IMR-90 (cell line): ENCODE measurements at regions not wholly inside any gene's neighbourhood (a gene's known extent, or its start where the extent isn't known, plus 50 kb on each side); places are given as distances from the start of the nearest gene placed in this dataset.

Source experiments
- ATAC-seq: fragments of 200-7000 bp; cut with Tn5 transposase; 2 replicates; pipeline ENCODE4 v1.9.1; 2020; ENCODE audit warnings: low read depth, mild to moderate bottlenecking, moderate library complexity
- BruUV-seq: library from RNA; stranded (reverse); fragments of 400-500 nt; replicated peaks from 2 replicates; lab custom pipeline; 2021; lab: Mats Ljungman, UMichigan
- CTCF ChIA-PET: fragments of 300-600 bp; formaldehyde crosslinking; extraction: SDS; loops from one replicate; lab custom pipeline; 2021; ENCODE audit warnings: antibody characterized with exemption; lab: Yijun Ruan, JAX
- POLR2A ChIA-PET: fragments of 300-600 bp; sonication (Branson Sonifier 250); formaldehyde crosslinking; loops from one replicate; lab custom pipeline; 2022; ENCODE audit warnings: antibody characterized with exemption; ENCODE audit not compliant: unreplicated experiment; lab: Charles Lee
- DNase-seq: peaks from one replicate; pipeline ENCODE4 v3.0.0; 2013
- H2AFZ ChIP-seq: replicated peaks from 2 replicates; pipeline ENCODE3; 2013; ENCODE audit warnings: low read length, mild to moderate bottlenecking; ENCODE audit not compliant: poor library complexity
- H2AK5ac ChIP-seq: 2 replicates; pipeline ENCODE4 v1.6.1; 2013; ENCODE audit warnings: low read depth, low read length, inconsistent platforms
- H2AK9ac ChIP-seq: replicated peaks from 2 replicates; pipeline ENCODE3; 2013; ENCODE audit warnings: mild to moderate bottlenecking, low read depth, low read length, moderate library complexity; ENCODE audit not compliant: poor library complexity
- H2BK120ac ChIP-seq: 2 replicates; pipeline ENCODE4 v1.6.1; 2013; ENCODE audit warnings: low read depth, low read length, inconsistent platforms
- H2BK15ac ChIP-seq: 3 replicates; pipeline ENCODE4 v1.6.1; 2013; ENCODE audit warnings: low read depth, low read length, inconsistent platforms
- H2BK20ac ChIP-seq: 2 replicates; pipeline ENCODE4 v1.6.1; 2013; ENCODE audit warnings: low read depth, mild to moderate bottlenecking, inconsistent platforms, low read length, moderate library complexity
- H2BK5ac ChIP-seq: 2 replicates; pipeline ENCODE4 v1.6.1; 2013; ENCODE audit warnings: mild to moderate bottlenecking, low read depth, low read length, inconsistent platforms; ENCODE audit not compliant: poor library complexity, severe bottlenecking
- H3K14ac ChIP-seq: replicated peaks from 2 replicates; pipeline ENCODE4 v1.6.1; 2013; ENCODE audit warnings: low read depth, low read length, inconsistent platforms
- H3K18ac ChIP-seq: 2 replicates; pipeline ENCODE4 v1.6.1; 2013; ENCODE audit warnings: low read depth, low read length, control low read depth
- H3K23ac ChIP-seq: 2 replicates; pipeline ENCODE4 v1.6.1; 2013; ENCODE audit warnings: low read depth, low read length, inconsistent platforms
- H3K27ac ChIP-seq: 2 replicates; pipeline ENCODE4 v1.5.1; 2013; ENCODE audit warnings: mild to moderate bottlenecking, control low read depth, low read length; ENCODE audit not compliant: insufficient read depth
- H3K27me3 ChIP-seq: 2 replicates; pipeline ENCODE4 v1.6.1; 2013; ENCODE audit warnings: low read length; ENCODE audit not compliant: control insufficient read depth, insufficient read depth
- H3K36me3 ChIP-seq: 2 replicates; pipeline ENCODE4 v1.6.1; 2013; ENCODE audit warnings: low read length, mixed read lengths; ENCODE audit not compliant: control insufficient read depth, insufficient read depth
- H3K4ac ChIP-seq: 2 replicates; pipeline ENCODE4 v1.6.1; 2013; ENCODE audit warnings: low read depth, low read length, inconsistent platforms
- H3K4me1 ChIP-seq: 2 replicates; pipeline ENCODE4 v1.6.1; 2013; ENCODE audit warnings: low read length, mixed read lengths; ENCODE audit not compliant: control insufficient read depth, insufficient read depth
- H3K4me2 ChIP-seq: 2 replicates; pipeline ENCODE4 v1.6.1; 2013; ENCODE audit warnings: low read depth, mild to moderate bottlenecking, control low read depth, low read length, moderate library complexity
- H3K4me3 ChIP-seq: 2 replicates; pipeline ENCODE4 v1.5.1; 2013; ENCODE audit warnings: low read depth, mild to moderate bottlenecking, control low read depth, low read length, moderate library complexity; ENCODE audit not compliant: insufficient read depth
- H3K56ac ChIP-seq: 2 replicates; pipeline ENCODE4 v1.6.1; 2013; ENCODE audit warnings: low read length, inconsistent platforms; ENCODE audit not compliant: insufficient read depth; ENCODE audit errors: extremely low read depth
- H3K79me1 ChIP-seq, 2 experiments: 2 replicates each; pipeline ENCODE4 v1.6.1; 2013; ENCODE audit warnings: low read length in 2 of 2, inconsistent platforms in 1 of 2, low read depth in 1 of 2
- H3K9ac ChIP-seq: 2 replicates; pipeline ENCODE4 v1.6.1; 2013; ENCODE audit warnings: low read depth, low read length, control low read depth
- H3K9me1 ChIP-seq: 2 replicates; pipeline ENCODE4 v1.6.1; 2013; ENCODE audit warnings: low read length, inconsistent platforms; ENCODE audit not compliant: insufficient read depth
- H3K9me3 ChIP-seq: 2 replicates; pipeline ENCODE4 v1.6.1; 2013; ENCODE audit warnings: low read length; ENCODE audit not compliant: control insufficient read depth, insufficient read depth
- H4K20me1 ChIP-seq: 2 replicates; pipeline ENCODE4 v1.6.1; 2013; ENCODE audit warnings: low read length, inconsistent platforms; ENCODE audit not compliant: insufficient read depth
- H4K5ac ChIP-seq: 2 replicates; pipeline ENCODE4 v1.6.1; 2013; ENCODE audit warnings: mild to moderate bottlenecking, low read depth, low read length, control low read depth
- H4K8ac ChIP-seq, 2 experiments: 2 replicates each; pipeline ENCODE4 v1.6.1; 2013; ENCODE audit warnings: low read depth in 2 of 2, low read length in 2 of 2, control low read depth in 1 of 2, inconsistent platforms in 1 of 2
- H4K91ac ChIP-seq: 2 replicates; pipeline ENCODE4 v1.6.1; 2013; ENCODE audit warnings: low read depth, low read length, inconsistent platforms; ENCODE audit not compliant: insufficient read depth
- BHLHE40 ChIP-seq: fragments of 150-350 bp; IDR thresholded peaks from 2 replicates; pipeline ENCODE4 v1.6.1; 2016; ENCODE audit warnings: mild to moderate bottlenecking, low read depth, low read length
- CEBPB ChIP-seq: IDR thresholded peaks from 2 replicates; pipeline ENCODE4 v1.6.1; 2012; ENCODE audit warnings: low read depth, low read length, improper control_type of control experiment
- CHD1 ChIP-seq: IDR thresholded peaks from 2 replicates; pipeline ENCODE4 v1.6.1; 2012; ENCODE audit warnings: low read depth, low read length, improper control_type of control experiment
- FOS ChIP-seq: fragments of 150-350 bp; IDR thresholded peaks from 2 replicates; pipeline ENCODE4 v1.6.1; 2016; ENCODE audit warnings: low read depth, low read length
- MAFK ChIP-seq: IDR thresholded peaks from 2 replicates; pipeline ENCODE4 v1.6.1; 2012; ENCODE audit warnings: low read depth, low read length, improper control_type of control experiment
- MAZ ChIP-seq: IDR thresholded peaks from 2 replicates; pipeline ENCODE4 v1.6.1; 2012; ENCODE audit warnings: low read depth, mild to moderate bottlenecking, low read length, improper control_type of control experiment, moderate library complexity, borderline replicate concordance
- MXI1 ChIP-seq: IDR thresholded peaks from 2 replicates; pipeline ENCODE4 v1.6.1; 2012; ENCODE audit warnings: low read depth, mild to moderate bottlenecking, low read length, moderate library complexity, borderline replicate concordance
- NFE2L2 ChIP-seq: fragments of 150-350 bp; IDR thresholded peaks from 2 replicates; pipeline ENCODE4 v1.6.1; 2016; ENCODE audit warnings: low read depth, mild to moderate bottlenecking, low read length
- POLR2A ChIP-seq: IDR thresholded peaks from 2 replicates; pipeline ENCODE4 v1.6.1; 2012; ENCODE audit warnings: mild to moderate bottlenecking, low read depth, low read length
- RAD21 ChIP-seq: IDR thresholded peaks from 2 replicates; pipeline ENCODE4 v1.6.1; 2012; ENCODE audit warnings: low read length, improper control_type of control experiment
- RCOR1 ChIP-seq: IDR thresholded peaks from 2 replicates; pipeline ENCODE4 v1.6.1; 2012; ENCODE audit warnings: mild to moderate bottlenecking, low read length, improper control_type of control experiment; ENCODE audit not compliant: insufficient replicate concordance
- RFX5 ChIP-seq: IDR thresholded peaks from 2 replicates; pipeline ENCODE4 v1.8.0; 2012; ENCODE audit warnings: low read depth, mild to moderate bottlenecking, low read length, moderate library complexity
- SMC3 ChIP-seq: fragments of 150-350 bp; IDR thresholded peaks from 2 replicates; pipeline ENCODE4 v1.6.1; 2016; ENCODE audit warnings: low read depth, mild to moderate bottlenecking, antibody characterized with exemption, low read length, moderate library complexity
- WGBS, 2 experiments: methylation state at CpG; one replicate each; pipeline versions ENCODE4 v1.1.5 to v1.1.7; 2013; ENCODE audit warnings: missing lambda C conversion rate in 2 of 2; ENCODE audit not compliant: insufficient read length in 1 of 2; ENCODE audit errors: extremely low coverage in 2 of 2; 5-methylcytosine and 5-hydroxymethylcytosine counted together
- dilution Hi-C: fragments of 300-500 bp; cut with HindIII; formaldehyde crosslinking; loops from one replicate; pipeline ENCODE4 v1.14.3; 2018; ENCODE audit warnings: low sequenced_read_pairs; ENCODE audit not compliant: unreplicated experiment
- in situ Hi-C: fragments of 300-500 bp; cut with MboI; formaldehyde crosslinking; loops from 3 replicates; pipeline ENCODE4 v1.14.3; 2019; ENCODE audit warnings: low sequenced_read_pairs, inconsistent platforms, mixed read lengths
- intact Hi-C: fragments of 100-400 bp; cut with micrococcal nuclease; formaldehyde crosslinking; loops from 2 replicates; pipeline ENCODE4 v1.10.0; 2022
- TF ChIP-seq, protein P1 (sequence below): fragments of 150-350 bp; IDR thresholded peaks from 2 replicates; pipeline ENCODE4 v1.6.1; 2017; ENCODE audit warnings: mild to moderate bottlenecking, antibody characterized with exemption, low read length, low read depth
- TF ChIP-seq, protein P2 (sequence below): fragments of 150-350 bp; IDR thresholded peaks from 2 replicates; pipeline ENCODE4 v1.6.1; 2016; ENCODE audit warnings: low read depth, mild to moderate bottlenecking, low read length, moderate library complexity, borderline replicate concordance

DNA sequence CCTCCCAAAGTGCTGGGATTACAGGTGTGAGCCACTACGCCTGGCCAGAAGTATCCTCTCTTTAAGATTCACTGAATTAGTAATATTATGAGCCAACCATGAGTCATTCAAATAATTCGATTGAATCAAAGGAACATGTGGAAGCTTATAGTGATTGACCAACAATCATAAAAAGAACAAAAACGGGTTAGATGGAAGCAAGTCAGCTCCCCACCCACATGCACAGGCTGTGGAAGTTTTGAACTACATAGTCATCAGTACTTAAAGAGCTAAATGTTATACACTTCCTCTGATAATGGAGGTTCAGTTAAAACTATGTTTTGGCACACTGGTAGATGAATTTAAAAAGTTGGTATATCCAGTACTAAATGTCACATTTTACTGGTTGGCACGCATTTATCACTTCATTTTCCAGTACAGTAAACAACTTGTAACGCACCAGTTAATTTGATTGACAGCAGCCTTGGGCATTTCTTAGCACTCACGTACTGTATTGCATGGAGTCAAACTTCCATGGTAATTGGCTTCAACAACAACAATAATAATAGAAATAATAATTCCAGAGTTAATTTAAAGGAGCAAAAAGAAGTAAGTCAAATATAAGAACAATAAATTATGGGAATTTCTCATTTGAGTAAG is 1107.3 kb upstream of the MAP3K7 start:
- POLR2A ChIA-PET: interaction anchor here (0.7 kb wide), 1 partner anchor 255 kb away, joined by 9 read pairs; no protein-coding TSS in a partner anchor
- Histone ChIP-seq H3K27me3 (no peaks in the 10 kb centered on the region), H3K4me2 (no peak overlapping the region), H3K4me3 (no peak overlapping the region), H3K36me3 (no peaks in the 10 kb centered on the region), H3K9me3 (no peaks in the 10 kb centered on the region), H3K27ac (no peak overlapping the region), H3K9ac (no peak overlapping the region), H4K8ac (no peak overlapping the region), H3K9me1 (no peaks in the 10 kb centered on the region), H2BK15ac (no peak overlapping the region), H3K56ac (no peak overlapping the region), H4K20me1 (no peaks in the 10 kb centered on the region), H3K14ac (no peak overlapping the region), H2AK9ac (no peak overlapping the region), H2BK120ac (no peak overlapping the region), H4K91ac (no peak overlapping the region), H3K4me1 (no peaks in the 10 kb centered on the region), H2BK20ac (no peak overlapping the region), H3K23ac (no peak overlapping the region), H3K79me1 (no peaks in the 10 kb centered on the region), H3K4ac (no peak overlapping the region), H3K18ac (no peak overlapping the region), H2BK5ac (no peak overlapping the region), H2AK5ac (no peak overlapping the region), H4K5ac (no peak overlapping the region), H2AFZ (no peak overlapping the region)
- DNase-seq (no peak), ATAC-seq (no peak)
- TF ChIP-seq MXI1 (no peak), CEBPB (no peak), NFE2L2 (no peak), POLR2A (no peak), BHLHE40 (no peak), SMC3 (no peak), RCOR1 (no peak), MAFK (no peak), CHD1 (no peak), FOS (no peak), RAD21 (no peak), RFX5 (no peak), MAZ (no peak)
- TF ChIP-seq, protein P1, sequence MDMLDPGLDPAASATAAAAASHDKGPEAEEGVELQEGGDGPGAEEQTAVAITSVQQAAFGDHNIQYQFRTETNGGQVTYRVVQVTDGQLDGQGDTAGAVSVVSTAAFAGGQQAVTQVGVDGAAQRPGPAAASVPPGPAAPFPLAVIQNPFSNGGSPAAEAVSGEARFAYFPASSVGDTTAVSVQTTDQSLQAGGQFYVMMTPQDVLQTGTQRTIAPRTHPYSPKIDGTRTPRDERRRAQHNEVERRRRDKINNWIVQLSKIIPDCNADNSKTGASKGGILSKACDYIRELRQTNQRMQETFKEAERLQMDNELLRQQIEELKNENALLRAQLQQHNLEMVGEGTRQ: no peak
- TF ChIP-seq, protein P2, sequence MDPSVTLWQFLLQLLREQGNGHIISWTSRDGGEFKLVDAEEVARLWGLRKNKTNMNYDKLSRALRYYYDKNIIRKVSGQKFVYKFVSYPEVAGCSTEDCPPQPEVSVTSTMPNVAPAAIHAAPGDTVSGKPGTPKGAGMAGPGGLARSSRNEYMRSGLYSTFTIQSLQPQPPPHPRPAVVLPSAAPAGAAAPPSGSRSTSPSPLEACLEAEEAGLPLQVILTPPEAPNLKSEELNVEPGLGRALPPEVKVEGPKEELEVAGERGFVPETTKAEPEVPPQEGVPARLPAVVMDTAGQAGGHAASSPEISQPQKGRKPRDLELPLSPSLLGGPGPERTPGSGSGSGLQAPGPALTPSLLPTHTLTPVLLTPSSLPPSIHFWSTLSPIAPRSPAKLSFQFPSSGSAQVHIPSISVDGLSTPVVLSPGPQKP: no peak
- BruUV-seq: no TSS peak
- intact Hi-C loops: no loop called here
- in situ Hi-C loops: no loop called here
- CTCF ChIA-PET: no interaction called here
- dilution Hi-C loops: no loop called here
- WGBS, 2 experiments: no CpG with 5 or more reads among the region's 6 CpGs
